ES-I3 (cell line): ENCODE measurements at regions not wholly inside any gene's neighbourhood (a gene's known extent, or its start where the extent isn't known, plus 50 kb on each side); places are given as distances from the start of the nearest gene placed in this dataset.

Experiments
- H3K36me3 ChIP-seq: 2 replicates; pipeline ENCODE4 v1.6.1; 2013; ENCODE audit warnings: mild to moderate bottlenecking, low read length, control low read depth, moderate library complexity; ENCODE audit not compliant: insufficient read depth
- H3K4me1 ChIP-seq: 2 replicates; pipeline ENCODE4 v1.6.1; 2013; ENCODE audit warnings: mild to moderate bottlenecking, control low read depth, low read length; ENCODE audit not compliant: insufficient read depth
- H3K9ac ChIP-seq: 2 replicates; pipeline ENCODE4 v1.6.1; 2013; ENCODE audit warnings: low read depth, mild to moderate bottlenecking, low read length, moderate library complexity
- H3K9me3 ChIP-seq: 2 replicates; pipeline ENCODE4 v1.6.1; 2013; ENCODE audit warnings: mild to moderate bottlenecking, low read length, moderate library complexity; ENCODE audit not compliant: control insufficient read depth, insufficient read depth

GRCh38 chr12:93205361-93205760 lies 172.4 kb upstream of the NUDT4 start:
- H3K4me1 ChIP-seq: no peaks in the 10 kb centered on the region
- H3K36me3 ChIP-seq: no peaks in the 10 kb centered on the region
- no peak overlapping the region for H3K9ac ChIP-seq
- no peaks in the 10 kb centered on the region for H3K9me3 ChIP-seq

GRCh38 chr12:93208011-93208410 lies 169.7 kb upstream of the NUDT4 start:
- H3K36me3 ChIP-seq: no peaks in the 10 kb centered on the region
- no peak overlapping the region for H3K9ac ChIP-seq
- H3K4me1 ChIP-seq: no peaks in the 10 kb centered on the region
- H3K9me3 ChIP-seq: no peaks in the 10 kb centered on the region

- H3K9me3 ChIP-seq: no peaks in the 10 kb centered on the region; the same call in 1 of the 2 replicates
- no peak overlapping the region for H3K9ac ChIP-seq
- no peaks in the 10 kb centered on the region for H3K36me3 ChIP-seq
- no peaks in the 10 kb centered on the region for H3K4me1 ChIP-seq
These were observed 163.0 kb upstream of the NUDT4 start for GRCh38 chr12:93214523-93215289.

GRCh38 chr12:93215290-93215678 lies 162.4 kb upstream of the NUDT4 start:
- Histone ChIP-seq H3K4me1 (no peaks in the 10 kb centered on the region; the same call in 1 of the 2 replicates), H3K9me3 (no peaks in the 10 kb centered on the region; the same call in 1 of the 2 replicates), H3K36me3 (no peaks in the 10 kb centered on the region), H3K9ac (no peak overlapping the region)

- Histone ChIP-seq H3K36me3 (no peaks in the 10 kb centered on the region), H3K4me1 (no peaks in the 10 kb centered on the region; the same call in 1 of the 2 replicates), H3K9me3 (no peaks in the 10 kb centered on the region; the same call in 1 of the 2 replicates), H3K9ac (no peak overlapping the region)
These were observed 157.8 kb upstream of the NUDT4 start for GRCh38 chr12:93219947-93220346.

GRCh38 chr12:93221841-93222240 lies 155.9 kb upstream of the NUDT4 start:
- H3K9ac ChIP-seq: no peak overlapping the region
- H3K4me1 ChIP-seq: no peaks in the 10 kb centered on the region; the same call in 1 of the 2 replicates
- H3K36me3 ChIP-seq: no peaks in the 10 kb centered on the region
- no peaks in the 10 kb centered on the region for H3K9me3 ChIP-seq

GRCh38 chr12:93223440-93224426 lies 154.0 kb upstream of the NUDT4 start:
- Histone ChIP-seq H3K4me1 (no peaks in the 10 kb centered on the region; the same call in 1 of the 2 replicates), H3K36me3 (no peaks in the 10 kb centered on the region), H3K9ac (no peak overlapping the region), H3K9me3 (0 out of 2 replicates have a peak, but pooled peaks cover 4% of the 10 kb centered on the region)

- no peaks in the 10 kb centered on the region for H3K36me3 ChIP-seq
- H3K9ac ChIP-seq: no peak overlapping the region
- H3K9me3 ChIP-seq: 0 out of 2 replicates have a peak, but pooled peaks cover 4% of the 10 kb centered on the region
- H3K4me1 ChIP-seq: no peaks in the 10 kb centered on the region; the same call in 1 of the 2 replicates
These were observed 152.6 kb upstream of the NUDT4 start for GRCh38 chr12:93225094-93225493.

- Histone ChIP-seq H3K9me3 (0 out of 2 replicates have a peak, but pooled peaks cover 4% of the 10 kb centered on the region), H3K36me3 (no peaks in the 10 kb centered on the region), H3K9ac (no peak overlapping the region), H3K4me1 (no peaks in the 10 kb centered on the region)
These were observed 151.4 kb upstream of the NUDT4 start for GRCh38 chr12:93226361-93226760.

GRCh38 chr12:93229494-93230325 lies 148.0 kb upstream of the NUDT4 start:
- 0 out of 2 replicates have a peak, but pooled peaks cover 4% of the 10 kb centered on the region for H3K9me3 ChIP-seq
- H3K36me3 ChIP-seq: no peaks in the 10 kb centered on the region
- H3K4me1 ChIP-seq: no peaks in the 10 kb centered on the region
- no peak overlapping the region for H3K9ac ChIP-seq

- Histone ChIP-seq H3K4me1 (no peaks in the 10 kb centered on the region), H3K9me3 (0 out of 2 replicates have a peak, but pooled peaks cover 4% of the 10 kb centered on the region), H3K36me3 (no peaks in the 10 kb centered on the region), H3K9ac (no peak overlapping the region)
These were observed 147.4 kb upstream of the NUDT4 start for GRCh38 chr12:93230326-93230720.

GRCh38 chr12:93231938-93232337 lies 145.8 kb upstream of the NUDT4 start:
- H3K9me3 ChIP-seq: 0 out of 2 replicates have a peak, but pooled peaks cover 4% of the 10 kb centered on the region
- no peaks in the 10 kb centered on the region for H3K4me1 ChIP-seq
- no peaks in the 10 kb centered on the region for H3K36me3 ChIP-seq

GRCh38 chr12:93234641-93235040 lies 143.1 kb upstream of the NUDT4 start:
- no peaks in the 10 kb centered on the region for H3K36me3 ChIP-seq
- H3K9me3 ChIP-seq: peaks cover 8% of the 10 kb centered on the region
- no peaks in the 10 kb centered on the region for H3K4me1 ChIP-seq
- H3K9ac ChIP-seq: no peak overlapping the region

More at GRCh38 chr12:93231938-93232337, 145.8 kb upstream of the NUDT4 start:
- H3K9ac ChIP-seq: no peak overlapping the region

- H3K9me3 ChIP-seq: peaks cover 9% of the 10 kb centered on the region
These were observed 141.8 kb upstream of the NUDT4 start for GRCh38 chr12:93235881-93236280.

More at GRCh38 chr12:93235881-93236280, 141.8 kb upstream of the NUDT4 start:
- H3K9ac ChIP-seq: no peak overlapping the region
- no peaks in the 10 kb centered on the region for H3K4me1 ChIP-seq
- H3K36me3 ChIP-seq: no peaks in the 10 kb centered on the region
